Stimulated activated CD8-positive, alpha-beta memory T cell treated with anti-CD3 and anti-CD28 coated beads, Interleukin-15, amount 100 ng/mL, for 4 hours (primary cell): ENCODE measurements at regions not wholly inside any gene's neighbourhood (a gene's known extent, or its start where the extent isn't known, plus 50 kb on each side); places are given as distances from the start of the nearest gene placed in this dataset.

ENCODE experiments used
- DNase-seq, 2 donors: peaks; one replicate each; pipeline ENCODE4 v3.0.0-alpha.2; 2020; ENCODE audit warnings: low read depth in 2 of 2

- peak; percentile 33 to 67 for DNase-seq
Observed at GRCh38 chr6:157755746-157756411, 67.2 kb upstream of the SNX9 start.

GRCh38 chr6:157756708-157757429 is 66.2 kb upstream of the SNX9 start:
- DNase-seq: peak; percentile 32 to 55

- DNase-seq: no peak
Observed at GRCh38 chr6:157757430-157758403, 65.3 kb upstream of the SNX9 start.

- no peak for DNase-seq
Observed at GRCh38 chr6:157758516-157759023, 64.5 kb upstream of the SNX9 start.

GRCh38 chr6:157759028-157759427 is 64.0 kb upstream of the SNX9 start:
- no peak for DNase-seq

GRCh38 chr6:157760137-157760536 is 62.9 kb upstream of the SNX9 start:
- no peak for DNase-seq

- no peak for DNase-seq
Observed at GRCh38 chr6:157760589-157761330, 62.3 kb upstream of the SNX9 start.

GRCh38 chr6:157761331-157761921 is 61.6 kb upstream of the SNX9 start:
- DNase-seq: no peak

GRCh38 chr6:157761926-157762325 is 61.1 kb upstream of the SNX9 start:
- DNase-seq: no peak

GRCh38 chr6:157762636-157763035 is 60.4 kb upstream of the SNX9 start:
- no peak for DNase-seq

GRCh38 chr6:157763129-157763903 is 59.7 kb upstream of the SNX9 start:
- DNase-seq: no peak

- DNase-seq: no peak
Observed at GRCh38 chr6:157763904-157764177, 59.2 kb upstream of the SNX9 start.

GRCh38 chr6:157764178-157765068 is 58.6 kb upstream of the SNX9 start:
- DNase-seq: peak; percentile 69 to 75

GRCh38 chr6:157766901-157767774 is 55.9 kb upstream of the SNX9 start:
- no peak for DNase-seq

- no peak for DNase-seq
Observed at GRCh38 chr6:157767775-157768156, 55.3 kb upstream of the SNX9 start.

- no peak for DNase-seq
Observed at GRCh38 chr6:157768304-157768703, 54.7 kb upstream of the SNX9 start.

GRCh38 chr6:157768863-157769551 is 54.0 kb upstream of the SNX9 start:
- no peak for DNase-seq
